ENCODE measurements at regions not wholly inside any gene's neighbourhood (a gene's known extent, or its start where the extent isn't known, plus 50 kb on each side); places are given as distances from the start of the nearest gene placed in this dataset.

GRCh38 chr1:201707027-201707426 is 121.9 kb upstream of the IPO9 start:
- no peaks in the 10 kb centered on the region for H3K79me2 ChIP-seq (ENCODE audit: control insufficient read depth, insufficient read depth, low read length)
- peaks cover 0 to 4% of the 10 kb centered on the region in 2 donors for H3K4me1 ChIP-seq (ENCODE audit: control insufficient read depth in 2 of 2, insufficient read depth in 2 of 2, low read length in 2 of 2)
- H4K20me1 ChIP-seq (ENCODE audit: control insufficient read depth, insufficient read depth, low read length, poor library complexity, severe bottlenecking): no peaks in the 10 kb centered on the region
- H3K36me3 ChIP-seq (replicated peaks in 1 of 2; ENCODE audit: control extremely low read depth in 1 of 2, control insufficient read depth in 1 of 2, extremely low read depth in 1 of 2, insufficient read depth in 2 of 2, low read length in 1 of 2): no peaks in the 10 kb centered on the region
- ChIA-PET CTCF (interaction anchor here (1.4 to 8.4 kb wide), 2 partner anchors 9 to 85 kb away, joined by 6 to 228 read pairs; no protein-coding TSS in a partner anchor), POLR2A (no interaction called here)
- H3K9ac ChIP-seq (ENCODE audit: low read length): no peak overlapping the region
- no peak overlapping the region for H3K27ac Mint-ChIP-seq
- no peak overlapping the region for H3K4me3 Mint-ChIP-seq
- H3K27me3 ChIP-seq (replicated peaks in 1 of 4; ENCODE audit: control extremely low read depth in 1 of 4, control insufficient read depth in 3 of 4, insufficient read depth in 4 of 4, low read length in 3 of 4): peaks cover 0 to 11% (median 5%) of the 10 kb centered on the region in 4 experiments
- H3K4me1 Mint-ChIP-seq: no peaks in the 10 kb centered on the region
- no peak overlapping the region for H3K27ac ChIP-seq (ENCODE audit: low read length in 2 of 2)
- intact Hi-C loops (cut with micrococcal nuclease): no loop called here
- no peaks in the 10 kb centered on the region for H3K9me3 ChIP-seq (ENCODE audit: control extremely low read depth in 1 of 3, control insufficient read depth in 2 of 3, insufficient read depth in 1 of 3, low read length in 2 of 3)
- WGBS (ENCODE audit: insufficient coverage): 89% methylated on average over 5 of the region's 7 CpGs
- no peak for DNase-seq
- peaks cover under 1% of the 10 kb centered on the region for H3K9me3 Mint-ChIP-seq (ENCODE audit: insufficient read depth)
- H3K4me3 ChIP-seq (ENCODE audit: control extremely low read depth in 1 of 5, extremely low read depth in 1 of 5, insufficient read depth in 1 of 5, low read depth in 2 of 5, low read length in 4 of 5): no peak overlapping the region
- TF ChIP-seq, protein P1, sequence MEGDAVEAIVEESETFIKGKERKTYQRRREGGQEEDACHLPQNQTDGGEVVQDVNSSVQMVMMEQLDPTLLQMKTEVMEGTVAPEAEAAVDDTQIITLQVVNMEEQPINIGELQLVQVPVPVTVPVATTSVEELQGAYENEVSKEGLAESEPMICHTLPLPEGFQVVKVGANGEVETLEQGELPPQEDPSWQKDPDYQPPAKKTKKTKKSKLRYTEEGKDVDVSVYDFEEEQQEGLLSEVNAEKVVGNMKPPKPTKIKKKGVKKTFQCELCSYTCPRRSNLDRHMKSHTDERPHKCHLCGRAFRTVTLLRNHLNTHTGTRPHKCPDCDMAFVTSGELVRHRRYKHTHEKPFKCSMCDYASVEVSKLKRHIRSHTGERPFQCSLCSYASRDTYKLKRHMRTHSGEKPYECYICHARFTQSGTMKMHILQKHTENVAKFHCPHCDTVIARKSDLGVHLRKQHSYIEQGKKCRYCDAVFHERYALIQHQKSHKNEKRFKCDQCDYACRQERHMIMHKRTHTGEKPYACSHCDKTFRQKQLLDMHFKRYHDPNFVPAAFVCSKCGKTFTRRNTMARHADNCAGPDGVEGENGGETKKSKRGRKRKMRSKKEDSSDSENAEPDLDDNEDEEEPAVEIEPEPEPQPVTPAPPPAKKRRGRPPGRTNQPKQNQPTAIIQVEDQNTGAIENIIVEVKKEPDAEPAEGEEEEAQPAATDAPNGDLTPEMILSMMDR (IDR thresholded peaks at IDR 0.05): no peak
- TF ChIP-seq EZH2 (IDR thresholded peaks at IDR 0.05; ENCODE audit: borderline replicate concordance, insufficient read depth, low read depth, low read length, poor library complexity, severe bottlenecking): no peak
- H2AFZ ChIP-seq (ENCODE audit: insufficient read depth, low read depth, low read length, poor library complexity, severe bottlenecking): no peak overlapping the region
- no peak for ATAC-seq (ENCODE audit: low read depth)
- H3K27me3 Mint-ChIP-seq: peaks cover 5% of the 10 kb centered on the region
- H3K4me2 ChIP-seq (replicated peaks; ENCODE audit: low read depth, low read length, poor library complexity, severe bottlenecking): no peak overlapping the region

DNA sequence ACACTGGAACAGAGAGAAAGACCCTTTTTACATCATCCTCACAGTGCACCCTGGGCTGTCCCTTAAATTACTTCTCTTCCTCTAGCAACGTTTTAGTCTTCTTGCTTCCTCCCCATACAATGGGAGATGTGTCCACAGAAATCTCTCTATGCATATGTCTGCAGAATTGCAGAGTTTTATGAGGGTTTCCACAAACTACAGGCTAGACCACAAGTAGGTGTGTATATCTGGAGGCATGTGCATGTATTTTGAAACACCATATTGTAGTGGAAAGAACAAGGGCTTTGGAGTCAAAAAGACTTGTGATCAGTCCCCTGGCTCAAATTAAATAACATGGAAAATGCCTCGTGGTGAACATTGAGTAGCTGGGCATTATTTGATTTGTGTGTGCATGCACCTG is 121.3 kb upstream of the IPO9 start:
- CTCF ChIA-PET: interaction anchor here (1.4 to 8.4 kb wide), 4 partner anchors 10 to 265 kb away, joined by 6 to 228 read pairs (median 26); no protein-coding TSS in a partner anchor
- Histone ChIP-seq H3K4me2 (replicated peaks; ENCODE audit: low read depth, low read length, poor library complexity, severe bottlenecking) (no peak overlapping the region), H4K20me1 (ENCODE audit: control insufficient read depth, insufficient read depth, low read length, poor library complexity, severe bottlenecking) (no peaks in the 10 kb centered on the region), H3K27ac (ENCODE audit: low read length in 2 of 2) (no peak overlapping the region), H3K36me3 (replicated peaks in 1 of 2; ENCODE audit: control extremely low read depth in 1 of 2, control insufficient read depth in 1 of 2, extremely low read depth in 1 of 2, insufficient read depth in 2 of 2, low read length in 1 of 2) (no peaks in the 10 kb centered on the region), H3K27me3 (replicated peaks in 1 of 4; ENCODE audit: control extremely low read depth in 1 of 4, control insufficient read depth in 3 of 4, insufficient read depth in 4 of 4, low read length in 3 of 4) (peaks cover 0 to 11% (median 5%) of the 10 kb centered on the region in 4 experiments), H3K9ac (ENCODE audit: low read length) (no peak overlapping the region), H3K4me1 (ENCODE audit: control insufficient read depth in 2 of 2, insufficient read depth in 2 of 2, low read length in 2 of 2) (peaks cover 0 to 4% of the 10 kb centered on the region in 2 donors), H3K79me2 (ENCODE audit: control insufficient read depth, insufficient read depth, low read length) (no peaks in the 10 kb centered on the region), H3K4me3 (ENCODE audit: control extremely low read depth in 1 of 5, extremely low read depth in 1 of 5, insufficient read depth in 1 of 5, low read depth in 2 of 5, low read length in 4 of 5) (no peak overlapping the region), H3K9me3 (ENCODE audit: control extremely low read depth in 1 of 3, control insufficient read depth in 2 of 3, insufficient read depth in 1 of 3, low read length in 2 of 3) (no peaks in the 10 kb centered on the region), H2AFZ (ENCODE audit: insufficient read depth, low read depth, low read length, poor library complexity, severe bottlenecking) (no peak overlapping the region)
- Mint-ChIP-seq H3K27ac (no peak overlapping the region), H3K4me1 (no peaks in the 10 kb centered on the region), H3K4me3 (no peak overlapping the region), H3K27me3 (peaks cover 4% of the 10 kb centered on the region), H3K9me3 (ENCODE audit: insufficient read depth) (no peaks in the 10 kb centered on the region)
- TF ChIP-seq, protein P1 (IDR thresholded peaks at IDR 0.05): no peak
- TF ChIP-seq EZH2 (IDR thresholded peaks at IDR 0.05; ENCODE audit: borderline replicate concordance, insufficient read depth, low read depth, low read length, poor library complexity, severe bottlenecking): no peak
- no peak for ATAC-seq (ENCODE audit: low read depth)
- POLR2A ChIA-PET: no interaction called here
- DNase-seq: no peak
- intact Hi-C loops (cut with micrococcal nuclease): loop anchor here (2.0 kb wide), 1 partner anchor 265 kb away; no protein-coding TSS in a partner anchor
- no CpG with 5 or more reads among the region's 2 CpGs for WGBS (ENCODE audit: insufficient coverage)

Measured in B cell (primary cell).